ENCODE measurements at regions not wholly inside any gene's neighbourhood (a gene's known extent, or its start where the extent isn't known, plus 50 kb on each side); places are given as distances from the start of the nearest gene placed in this dataset.

- TF ChIP-seq MAX (IDR thresholded peaks at IDR 0.05; ENCODE audit: insufficient read depth, insufficient read length) (no peak), POLR2AphosphoS5 (IDR thresholded peaks at IDR 0.05; ENCODE audit: insufficient read depth, low read depth, low read length) (no peak), EZH2 (IDR thresholded peaks at IDR 0.05; ENCODE audit: borderline replicate concordance, low read depth, low read length, severe bottlenecking) (no peak), MYC (IDR thresholded peaks at IDR 0.05; ENCODE audit: low read depth, low read length) (no peak), JUN (IDR thresholded peaks at IDR 0.05; ENCODE audit: borderline replicate concordance, insufficient read depth, insufficient read length, low read depth) (no peak), POLR2A (IDR thresholded peaks at IDR 0.05; ENCODE audit: low read depth, low read length) (no peak)
- intact Hi-C loops (cut with micrococcal nuclease) = no loop called here
These were observed 93.7 kb upstream of the PTPN1 start for GRCh38 chr20:50416269-50417022.

DNA sequence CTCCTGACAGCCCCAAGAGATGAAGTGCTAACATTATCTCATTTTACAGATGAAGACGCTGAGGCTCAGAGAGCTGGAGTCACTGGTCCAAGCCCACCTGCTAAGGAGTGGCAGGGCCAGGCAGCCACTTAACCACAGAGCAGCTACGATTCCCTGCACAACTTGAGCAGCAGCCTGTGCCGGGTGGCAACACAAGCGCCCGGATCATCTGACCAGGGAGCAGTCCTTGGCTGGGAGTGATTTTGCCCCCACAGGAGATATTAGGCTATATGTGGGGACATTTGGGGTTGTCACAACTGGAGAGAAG lies 93.2 kb upstream of the PTPN1 start:
- BruUV-seq (replicated peaks) = no TSS peak
- intact Hi-C loops (cut with micrococcal nuclease) = no loop called here

More at GRCh38 chr20:50416269-50417022, 93.7 kb upstream of the PTPN1 start:
- DNase-seq (ENCODE audit: low read depth, low spot score) = no peak
- peak overlapping the region; percentile 2 for H3K27ac ChIP-seq (ENCODE audit: insufficient read depth, low read depth, low read length)
- peak overlapping the region; percentile 84 for H2AFZ ChIP-seq (ENCODE audit: low read depth, low read length)
- no peaks in the 10 kb centered on the region for H3K9me3 ChIP-seq (replicated peaks; ENCODE audit: control insufficient read depth, insufficient read depth, low read length)
- no peak for FAIRE-seq
- peaks cover 0 to 10% of the 10 kb centered on the region in 2 experiments for H3K27me3 ChIP-seq (ENCODE audit: control insufficient read depth in 2 of 2, insufficient read depth in 2 of 2, low read length in 2 of 2)
- no peaks in the 10 kb centered on the region for H3K36me3 ChIP-seq (ENCODE audit: control insufficient read depth in 2 of 2, extremely low read depth in 1 of 2, insufficient read depth in 2 of 2, low read length in 2 of 2)
- CTCF ChIA-PET = interaction anchor here (0.6 to 1.1 kb wide), 3 partner anchors 9 to 233 kb away, joined by 3 to 4 read pairs (median 3); no protein-coding TSS in a partner anchor
- BruUV-seq (replicated peaks) = no TSS peak
- POLR2A ChIA-PET = interaction anchor here (0.6 kb wide), 1 partner anchor 12 kb away, joined by 3 read pairs; no protein-coding TSS in a partner anchor
- dilution Hi-C loops (cut with MboI; ENCODE audit: extremely low pct_ligation_motif_present, low sequenced_read_pairs) = no loop called here
- no peaks in the 10 kb centered on the region for H3K79me2 ChIP-seq (ENCODE audit: control insufficient read depth, insufficient read depth, low read length)
- peak overlapping the region; percentile 28 for H3K9ac ChIP-seq (replicated peaks; ENCODE audit: extremely low read depth, insufficient read depth, low read length)
- no peak overlapping the region for H3K4me3 ChIP-seq (replicated peaks in 1 of 3; ENCODE audit: insufficient read depth in 1 of 3, low read depth in 1 of 3, low read length in 3 of 3)
- no peaks in the 10 kb centered on the region for H3K9me1 ChIP-seq (replicated peaks; ENCODE audit: control insufficient read depth, extremely low read depth, insufficient read depth, low read length)
- no peaks in the 10 kb centered on the region for H4K20me1 ChIP-seq (replicated peaks; ENCODE audit: control insufficient read depth, extremely low read depth, insufficient read depth, low read length)
- H3K4me1 ChIP-seq (ENCODE audit: control insufficient read depth, extremely low read depth, insufficient read depth, low read length) = peaks cover 6% of the 10 kb centered on the region
- H3K4me2 ChIP-seq (ENCODE audit: insufficient read depth, low read length) = peak overlapping the region; percentile 35

More for the DNA sequence above, 93.2 kb upstream of the PTPN1 start:
- Histone ChIP-seq H3K79me2 (ENCODE audit: control insufficient read depth, insufficient read depth, low read length) (no peaks in the 10 kb centered on the region), H3K9ac (replicated peaks; ENCODE audit: extremely low read depth, insufficient read depth, low read length) (no peak overlapping the region), H3K27me3 (ENCODE audit: control insufficient read depth in 2 of 2, insufficient read depth in 2 of 2, low read length in 2 of 2) (peaks cover 0 to 10% of the 10 kb centered on the region in 2 experiments), H4K20me1 (replicated peaks; ENCODE audit: control insufficient read depth, extremely low read depth, insufficient read depth, low read length) (no peaks in the 10 kb centered on the region), H3K9me3 (replicated peaks; ENCODE audit: control insufficient read depth, insufficient read depth, low read length) (no peaks in the 10 kb centered on the region), H2AFZ (ENCODE audit: low read depth, low read length) (no peak overlapping the region), H3K4me1 (ENCODE audit: control insufficient read depth, extremely low read depth, insufficient read depth, low read length) (peaks cover 6% of the 10 kb centered on the region), H3K36me3 (ENCODE audit: control insufficient read depth in 2 of 2, extremely low read depth in 1 of 2, insufficient read depth in 2 of 2, low read length in 2 of 2) (no peaks in the 10 kb centered on the region), H3K4me2 (ENCODE audit: insufficient read depth, low read length) (no peak overlapping the region), H3K27ac (ENCODE audit: insufficient read depth, low read depth, low read length) (no peak overlapping the region), H3K4me3 (replicated peaks in 1 of 3; ENCODE audit: insufficient read depth in 1 of 3, low read depth in 1 of 3, low read length in 3 of 3) (no peak overlapping the region), H3K9me1 (replicated peaks; ENCODE audit: control insufficient read depth, extremely low read depth, insufficient read depth, low read length) (no peaks in the 10 kb centered on the region)
- dilution Hi-C loops (cut with MboI; ENCODE audit: extremely low pct_ligation_motif_present, low sequenced_read_pairs) = no loop called here
- no peak for DNase-seq (ENCODE audit: low read depth, low spot score)
- FAIRE-seq = no peak
- ChIA-PET POLR2A (no interaction called here), CTCF (interaction anchor here (0.6 kb wide), 1 partner anchor 233 kb away, joined by 3 read pairs; no protein-coding TSS in a partner anchor)
- no peak for TF ChIP-seq MYC (IDR thresholded peaks at IDR 0.05; ENCODE audit: low read depth, low read length)
- no peak for TF ChIP-seq EZH2 (IDR thresholded peaks at IDR 0.05; ENCODE audit: borderline replicate concordance, low read depth, low read length, severe bottlenecking)
- TF ChIP-seq GATA2 (IDR thresholded peaks at IDR 0.05; ENCODE audit: insufficient read depth, insufficient read length, low read depth, low read length) = no peak
- no peak for TF ChIP-seq POLR2AphosphoS5 (IDR thresholded peaks at IDR 0.05; ENCODE audit: insufficient read depth, low read depth, low read length)
- TF ChIP-seq JUN (IDR thresholded peaks at IDR 0.05; ENCODE audit: borderline replicate concordance, insufficient read depth, insufficient read length, low read depth) = no peak
- TF ChIP-seq MAX (IDR thresholded peaks at IDR 0.05; ENCODE audit: insufficient read depth, insufficient read length) = no peak

Data from endothelial cell of umbilical vein (primary cell).